ENCODE measurements at regions not wholly inside any gene's neighbourhood (a gene's known extent, or its start where the extent isn't known, plus 50 kb on each side); places are given as distances from the start of the nearest gene placed in this dataset.

DNA sequence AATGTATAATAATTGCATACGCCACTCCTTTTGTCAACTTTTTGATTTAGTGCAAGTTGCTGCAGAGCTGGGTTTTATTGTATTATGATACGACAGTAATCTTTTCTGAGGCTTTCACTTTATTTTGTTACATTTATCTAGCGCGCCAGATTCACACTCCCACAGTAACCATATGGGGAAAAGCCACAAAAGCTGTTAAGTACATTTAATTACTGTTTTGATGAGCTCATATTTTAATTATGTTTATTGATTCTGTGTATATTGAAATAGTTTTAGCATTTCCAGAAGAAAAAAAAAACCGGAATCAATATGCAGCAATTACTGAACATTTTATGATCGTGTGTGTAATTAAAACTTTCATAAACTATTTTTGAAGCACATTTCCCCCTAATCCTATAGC, 118.5 kb downstream of the RAB11FIP2 start:
- no peak for DNase-seq (ENCODE audit: low spot score)
- Histone ChIP-seq H3K36me3 (no peaks in the 10 kb centered on the region), H3K4me3 (no peak overlapping the region), H3K27ac (no peak overlapping the region), H3K4me1 (no peaks in the 10 kb centered on the region), H3K27me3 (no peaks in the 10 kb centered on the region), H3K9me3 (no peaks in the 10 kb centered on the region)
- TF ChIP-seq, protein P1, sequence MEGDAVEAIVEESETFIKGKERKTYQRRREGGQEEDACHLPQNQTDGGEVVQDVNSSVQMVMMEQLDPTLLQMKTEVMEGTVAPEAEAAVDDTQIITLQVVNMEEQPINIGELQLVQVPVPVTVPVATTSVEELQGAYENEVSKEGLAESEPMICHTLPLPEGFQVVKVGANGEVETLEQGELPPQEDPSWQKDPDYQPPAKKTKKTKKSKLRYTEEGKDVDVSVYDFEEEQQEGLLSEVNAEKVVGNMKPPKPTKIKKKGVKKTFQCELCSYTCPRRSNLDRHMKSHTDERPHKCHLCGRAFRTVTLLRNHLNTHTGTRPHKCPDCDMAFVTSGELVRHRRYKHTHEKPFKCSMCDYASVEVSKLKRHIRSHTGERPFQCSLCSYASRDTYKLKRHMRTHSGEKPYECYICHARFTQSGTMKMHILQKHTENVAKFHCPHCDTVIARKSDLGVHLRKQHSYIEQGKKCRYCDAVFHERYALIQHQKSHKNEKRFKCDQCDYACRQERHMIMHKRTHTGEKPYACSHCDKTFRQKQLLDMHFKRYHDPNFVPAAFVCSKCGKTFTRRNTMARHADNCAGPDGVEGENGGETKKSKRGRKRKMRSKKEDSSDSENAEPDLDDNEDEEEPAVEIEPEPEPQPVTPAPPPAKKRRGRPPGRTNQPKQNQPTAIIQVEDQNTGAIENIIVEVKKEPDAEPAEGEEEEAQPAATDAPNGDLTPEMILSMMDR (IDR thresholded peaks at IDR 0.05): no peak

DNA sequence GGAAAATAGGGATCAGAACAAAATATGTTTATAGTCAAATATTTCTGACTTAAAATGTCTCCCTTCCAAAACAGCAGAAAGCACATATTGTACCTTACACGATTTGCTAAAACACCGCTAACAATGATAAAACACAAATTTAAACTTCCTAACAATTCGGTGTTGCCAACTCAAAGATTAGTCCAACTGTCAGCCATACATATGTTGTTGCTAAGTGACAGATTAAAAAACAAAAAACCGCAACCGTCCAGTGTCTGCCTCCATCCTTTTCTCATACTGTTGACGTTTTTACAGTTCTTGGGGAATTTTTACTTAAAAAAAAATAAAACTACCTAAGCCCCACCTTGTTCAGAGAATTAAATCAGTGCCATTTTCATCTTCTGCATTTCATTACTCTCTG, 118.0 kb downstream of the RAB11FIP2 start:
- TF ChIP-seq, protein P1 (IDR thresholded peaks at IDR 0.05): no peak
- Histone ChIP-seq H3K36me3 (no peaks in the 10 kb centered on the region), H3K4me3 (no peak overlapping the region), H3K27ac (no peak overlapping the region), H3K4me1 (no peaks in the 10 kb centered on the region), H3K9me3 (no peaks in the 10 kb centered on the region), H3K27me3 (no peaks in the 10 kb centered on the region)
- no peak for DNase-seq (ENCODE audit: low spot score)

DNA sequence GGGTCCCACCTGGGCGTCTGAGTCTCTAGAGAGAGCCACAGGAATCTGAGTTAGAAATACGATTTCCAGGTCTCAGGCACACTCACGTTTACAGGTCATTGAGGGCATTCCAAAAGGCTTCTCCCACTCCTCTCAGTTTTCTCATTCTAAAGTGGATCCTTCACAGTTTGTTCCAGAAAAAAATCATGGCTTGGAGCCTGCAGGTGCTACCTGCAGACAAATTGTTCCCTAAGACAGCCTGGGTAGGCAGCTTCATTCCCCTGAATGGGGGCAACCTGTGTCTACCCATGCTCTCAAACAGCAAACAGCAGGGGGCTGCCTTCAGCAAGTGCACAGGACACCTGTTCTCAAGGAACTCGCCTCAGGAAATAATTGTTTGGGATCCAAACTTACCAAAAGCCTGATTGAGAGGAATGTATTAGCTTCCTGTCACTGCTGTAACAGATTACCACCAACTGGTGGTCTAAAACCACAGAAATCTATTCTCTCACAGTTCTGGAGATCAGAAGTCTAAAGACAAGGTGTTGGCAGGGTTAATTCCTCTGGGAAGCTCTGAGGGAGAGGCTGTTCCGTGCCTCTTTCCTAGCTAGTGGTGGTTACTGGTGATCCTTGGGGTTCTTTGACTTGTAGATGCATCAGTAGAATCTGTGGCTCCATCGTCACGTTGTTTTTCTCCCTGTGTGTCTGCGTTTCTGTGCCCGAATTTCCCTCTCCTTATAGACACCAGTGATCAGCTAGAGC, 117.2 kb downstream of the RAB11FIP2 start:
- Histone ChIP-seq H3K36me3 (no peaks in the 10 kb centered on the region), H3K9me3 (no peaks in the 10 kb centered on the region), H3K27me3 (no peaks in the 10 kb centered on the region), H3K4me1 (no peaks in the 10 kb centered on the region), H3K27ac (no peak overlapping the region), H3K4me3 (no peak overlapping the region)
- TF ChIP-seq, protein P1 (IDR thresholded peaks at IDR 0.05): no peak
- DNase-seq (ENCODE audit: low spot score): no peak

DNA sequence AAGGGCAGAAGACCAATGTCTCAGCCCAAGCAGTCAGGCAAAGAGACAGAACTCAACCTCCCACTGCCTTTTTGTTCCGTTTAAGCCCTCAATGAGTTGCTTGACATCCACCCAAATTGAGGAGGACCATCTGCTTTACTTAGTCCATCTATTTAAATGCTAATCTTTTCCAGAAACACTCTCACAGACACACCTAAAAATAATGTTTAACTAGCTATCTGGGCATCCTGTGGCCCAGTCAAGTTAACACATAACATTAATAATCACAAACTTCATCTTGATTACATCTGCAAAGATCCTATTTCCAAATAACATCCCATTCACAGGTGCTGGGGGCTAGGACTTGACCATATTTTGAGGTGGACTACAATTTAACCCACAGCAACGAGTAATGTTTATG, 115.7 kb downstream of the RAB11FIP2 start:
- TF ChIP-seq, protein P1 (IDR thresholded peaks at IDR 0.05): no peak
- no peaks in the 10 kb centered on the region for H3K27me3 ChIP-seq
- H3K27ac ChIP-seq: no peak overlapping the region
- no peak for DNase-seq (ENCODE audit: low spot score)
- H3K9me3 ChIP-seq: no peaks in the 10 kb centered on the region
- no peak overlapping the region for H3K4me3 ChIP-seq
- no peaks in the 10 kb centered on the region for H3K4me1 ChIP-seq
- H3K36me3 ChIP-seq: no peaks in the 10 kb centered on the region

DNA sequence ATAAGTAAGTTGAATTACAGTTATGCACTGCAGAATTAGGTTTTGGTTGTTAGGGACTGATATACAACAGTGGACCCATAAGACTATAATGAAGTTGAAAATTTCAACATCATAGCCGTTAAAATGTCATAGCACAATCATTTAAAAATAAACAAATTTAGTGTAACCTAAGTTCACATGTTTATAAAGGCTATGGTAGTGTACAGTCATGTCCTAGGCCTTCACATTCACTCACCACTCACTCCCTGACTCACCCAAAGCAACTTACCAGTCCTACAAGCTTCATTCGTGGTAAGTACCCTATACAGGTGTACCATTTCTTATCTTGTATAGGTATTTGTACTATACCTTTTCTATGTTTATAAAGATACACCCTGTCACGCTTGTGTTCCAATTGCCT, 113.7 kb downstream of the RAB11FIP2 start:
- H3K4me1 ChIP-seq: no peaks in the 10 kb centered on the region
- no peak overlapping the region for H3K27ac ChIP-seq
- TF ChIP-seq, protein P1 (IDR thresholded peaks at IDR 0.05): no peak
- no peak overlapping the region for H3K4me3 ChIP-seq
- no peak for DNase-seq (ENCODE audit: low spot score)
- no peaks in the 10 kb centered on the region for H3K36me3 ChIP-seq
- no peaks in the 10 kb centered on the region for H3K9me3 ChIP-seq
- no peaks in the 10 kb centered on the region for H3K27me3 ChIP-seq

DNA sequence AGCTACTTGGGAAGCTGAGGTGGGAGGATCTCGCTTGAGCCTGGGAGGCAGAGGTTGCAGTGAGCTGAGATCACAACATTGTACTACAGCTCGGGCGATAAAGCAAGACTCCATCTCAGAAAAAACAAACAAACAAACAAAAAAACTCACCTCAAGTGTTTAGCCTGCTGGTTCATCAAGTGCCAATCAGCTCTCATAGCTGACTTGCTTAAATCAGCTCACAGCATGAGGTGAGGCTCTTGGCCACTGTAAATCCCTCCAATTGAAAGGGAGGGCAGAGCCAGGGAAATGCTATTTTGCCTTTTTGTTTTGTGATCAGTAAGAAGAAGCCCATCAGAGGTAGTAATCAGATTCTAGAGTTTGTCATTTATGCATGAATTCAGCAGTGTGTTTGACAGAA, 112.3 kb downstream of the RAB11FIP2 start:
- Histone ChIP-seq H3K27ac (no peak overlapping the region), H3K36me3 (no peaks in the 10 kb centered on the region), H3K4me1 (no peaks in the 10 kb centered on the region), H3K9me3 (no peaks in the 10 kb centered on the region), H3K4me3 (no peak overlapping the region), H3K27me3 (no peaks in the 10 kb centered on the region)
- DNase-seq (ENCODE audit: low spot score): no peak
- TF ChIP-seq, protein P1 (IDR thresholded peaks at IDR 0.05): no peak

All from right atrium auricular region (tissue), 2 donors.